Panc1 (cell line): ENCODE measurements at regions not wholly inside any gene's neighbourhood (a gene's known extent, or its start where the extent isn't known, plus 50 kb on each side); places are given as distances from the start of the nearest gene placed in this dataset.

Source experiments
- POLR2AphosphoS5 ChIP-seq: IDR thresholded peaks from 2 replicates; pipeline ENCODE4 v1.6.1; 2012; ENCODE audit warnings: mild to moderate bottlenecking, low read depth, low read length, moderate library complexity
- SIN3A ChIP-seq: IDR thresholded peaks from 2 replicates; pipeline ENCODE4 v1.6.1; 2012; ENCODE audit warnings: low read depth, mild to moderate bottlenecking, low read length, moderate library complexity, borderline replicate concordance; ENCODE audit not compliant: insufficient read depth
- TCF7L2 ChIP-seq: IDR thresholded peaks from 2 replicates; pipeline ENCODE4 v1.6.1; 2011; ENCODE audit warnings: mild to moderate bottlenecking, low read depth, low read length, inconsistent platforms
- TF ChIP-seq, protein P1 (sequence below): fragments of 450-650 bp; IDR thresholded peaks from 2 replicates; pipeline ENCODE4 v1.5.1; 2017; ENCODE audit warnings: mild to moderate bottlenecking
- TF ChIP-seq, protein P2 (sequence below), 2 experiments: IDR thresholded peaks; 2 replicates each; pipeline ENCODE4 v1.6.1; 2011 to 2012; ENCODE audit warnings: low read depth in 2 of 2, control low read depth in 1 of 2, low read length in 1 of 2, mild to moderate bottlenecking in 1 of 2, moderate library complexity in 1 of 2; ENCODE audit not compliant: insufficient read depth in 1 of 2

DNA sequence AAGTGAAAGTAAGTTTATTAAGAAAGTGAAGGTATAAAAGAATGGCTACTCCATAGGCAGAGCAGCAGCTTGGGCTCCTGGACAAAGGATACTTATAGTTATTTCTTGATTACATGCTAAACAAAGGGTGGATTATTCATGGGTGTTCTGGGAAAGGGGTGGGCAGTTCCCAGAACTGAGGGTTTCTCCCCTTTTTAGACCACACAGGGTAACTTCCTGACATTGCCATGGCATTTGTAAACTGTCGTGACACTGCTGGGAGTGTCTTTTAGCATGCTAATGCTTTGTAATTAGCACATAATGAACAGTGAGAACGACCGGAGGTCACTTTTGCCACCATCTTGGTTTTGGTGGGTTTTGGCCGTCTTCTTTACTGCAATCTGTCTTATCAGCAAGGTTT, 557.6 kb downstream of the SPRY1 start:
- TF ChIP-seq TCF7L2 (no peak), POLR2AphosphoS5 (no peak), SIN3A (no peak)
- TF ChIP-seq, protein P1, sequence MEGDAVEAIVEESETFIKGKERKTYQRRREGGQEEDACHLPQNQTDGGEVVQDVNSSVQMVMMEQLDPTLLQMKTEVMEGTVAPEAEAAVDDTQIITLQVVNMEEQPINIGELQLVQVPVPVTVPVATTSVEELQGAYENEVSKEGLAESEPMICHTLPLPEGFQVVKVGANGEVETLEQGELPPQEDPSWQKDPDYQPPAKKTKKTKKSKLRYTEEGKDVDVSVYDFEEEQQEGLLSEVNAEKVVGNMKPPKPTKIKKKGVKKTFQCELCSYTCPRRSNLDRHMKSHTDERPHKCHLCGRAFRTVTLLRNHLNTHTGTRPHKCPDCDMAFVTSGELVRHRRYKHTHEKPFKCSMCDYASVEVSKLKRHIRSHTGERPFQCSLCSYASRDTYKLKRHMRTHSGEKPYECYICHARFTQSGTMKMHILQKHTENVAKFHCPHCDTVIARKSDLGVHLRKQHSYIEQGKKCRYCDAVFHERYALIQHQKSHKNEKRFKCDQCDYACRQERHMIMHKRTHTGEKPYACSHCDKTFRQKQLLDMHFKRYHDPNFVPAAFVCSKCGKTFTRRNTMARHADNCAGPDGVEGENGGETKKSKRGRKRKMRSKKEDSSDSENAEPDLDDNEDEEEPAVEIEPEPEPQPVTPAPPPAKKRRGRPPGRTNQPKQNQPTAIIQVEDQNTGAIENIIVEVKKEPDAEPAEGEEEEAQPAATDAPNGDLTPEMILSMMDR, result no peak
- TF ChIP-seq, protein P2, sequence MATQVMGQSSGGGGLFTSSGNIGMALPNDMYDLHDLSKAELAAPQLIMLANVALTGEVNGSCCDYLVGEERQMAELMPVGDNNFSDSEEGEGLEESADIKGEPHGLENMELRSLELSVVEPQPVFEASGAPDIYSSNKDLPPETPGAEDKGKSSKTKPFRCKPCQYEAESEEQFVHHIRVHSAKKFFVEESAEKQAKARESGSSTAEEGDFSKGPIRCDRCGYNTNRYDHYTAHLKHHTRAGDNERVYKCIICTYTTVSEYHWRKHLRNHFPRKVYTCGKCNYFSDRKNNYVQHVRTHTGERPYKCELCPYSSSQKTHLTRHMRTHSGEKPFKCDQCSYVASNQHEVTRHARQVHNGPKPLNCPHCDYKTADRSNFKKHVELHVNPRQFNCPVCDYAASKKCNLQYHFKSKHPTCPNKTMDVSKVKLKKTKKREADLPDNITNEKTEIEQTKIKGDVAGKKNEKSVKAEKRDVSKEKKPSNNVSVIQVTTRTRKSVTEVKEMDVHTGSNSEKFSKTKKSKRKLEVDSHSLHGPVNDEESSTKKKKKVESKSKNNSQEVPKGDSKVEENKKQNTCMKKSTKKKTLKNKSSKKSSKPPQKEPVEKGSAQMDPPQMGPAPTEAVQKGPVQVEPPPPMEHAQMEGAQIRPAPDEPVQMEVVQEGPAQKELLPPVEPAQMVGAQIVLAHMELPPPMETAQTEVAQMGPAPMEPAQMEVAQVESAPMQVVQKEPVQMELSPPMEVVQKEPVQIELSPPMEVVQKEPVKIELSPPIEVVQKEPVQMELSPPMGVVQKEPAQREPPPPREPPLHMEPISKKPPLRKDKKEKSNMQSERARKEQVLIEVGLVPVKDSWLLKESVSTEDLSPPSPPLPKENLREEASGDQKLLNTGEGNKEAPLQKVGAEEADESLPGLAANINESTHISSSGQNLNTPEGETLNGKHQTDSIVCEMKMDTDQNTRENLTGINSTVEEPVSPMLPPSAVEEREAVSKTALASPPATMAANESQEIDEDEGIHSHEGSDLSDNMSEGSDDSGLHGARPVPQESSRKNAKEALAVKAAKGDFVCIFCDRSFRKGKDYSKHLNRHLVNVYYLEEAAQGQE (IDR thresholded peaks at IDR 0.05; ENCODE audit: insufficient read depth in 1 of 2, low read depth in 2 of 2, low read length in 1 of 2), result no peak
